NCI-H748 (cell line): ENCODE measurements at regions not wholly inside any gene's neighbourhood (a gene's known extent, or its start where the extent isn't known, plus 50 kb on each side); places are given as distances from the start of the nearest gene placed in this dataset.
A peak's percentile ranks its signal among the peaks of the same experiment; 100 is the strongest.

Source experiments
- DNase-seq: peaks from one replicate; lab custom pipeline; 2025; ENCODE audit not compliant: unreplicated experiment; lab: John Stamatoyannopoulos, UW

DNA sequence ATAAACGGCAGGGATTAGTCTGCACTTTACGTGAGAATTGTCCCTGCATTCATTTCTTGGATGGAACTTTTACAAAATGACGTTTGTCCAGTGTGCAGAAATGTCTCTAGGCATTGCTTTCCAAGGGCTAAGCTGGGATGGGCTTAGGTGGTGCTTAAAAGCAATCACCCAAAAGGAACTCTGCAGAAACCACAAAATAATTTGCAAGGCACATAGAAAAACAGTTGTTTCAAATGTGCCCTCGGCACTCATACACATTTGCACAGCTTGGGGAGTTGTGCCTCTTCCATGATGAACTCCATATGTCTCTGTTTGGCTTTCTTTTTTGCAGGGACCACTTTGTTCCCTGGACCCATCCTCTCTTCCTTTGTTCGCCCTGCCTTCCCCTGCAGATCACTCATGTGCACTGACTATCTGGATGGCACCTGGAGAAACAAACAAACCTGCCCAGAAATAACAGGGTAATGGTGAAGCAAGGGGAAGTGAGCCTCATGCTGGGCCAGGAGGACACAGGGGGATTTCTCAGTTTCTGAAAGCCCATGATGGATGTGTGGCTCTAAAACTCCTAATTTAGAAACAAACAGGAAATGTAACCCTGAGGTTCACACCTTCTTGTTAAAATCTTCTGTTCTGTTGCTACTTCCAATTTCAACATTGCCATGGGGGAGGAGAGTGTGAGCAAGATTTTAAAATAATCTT lies 150.2 kb downstream of the SNX19 start:
- DNase-seq, result no peak

DNA sequence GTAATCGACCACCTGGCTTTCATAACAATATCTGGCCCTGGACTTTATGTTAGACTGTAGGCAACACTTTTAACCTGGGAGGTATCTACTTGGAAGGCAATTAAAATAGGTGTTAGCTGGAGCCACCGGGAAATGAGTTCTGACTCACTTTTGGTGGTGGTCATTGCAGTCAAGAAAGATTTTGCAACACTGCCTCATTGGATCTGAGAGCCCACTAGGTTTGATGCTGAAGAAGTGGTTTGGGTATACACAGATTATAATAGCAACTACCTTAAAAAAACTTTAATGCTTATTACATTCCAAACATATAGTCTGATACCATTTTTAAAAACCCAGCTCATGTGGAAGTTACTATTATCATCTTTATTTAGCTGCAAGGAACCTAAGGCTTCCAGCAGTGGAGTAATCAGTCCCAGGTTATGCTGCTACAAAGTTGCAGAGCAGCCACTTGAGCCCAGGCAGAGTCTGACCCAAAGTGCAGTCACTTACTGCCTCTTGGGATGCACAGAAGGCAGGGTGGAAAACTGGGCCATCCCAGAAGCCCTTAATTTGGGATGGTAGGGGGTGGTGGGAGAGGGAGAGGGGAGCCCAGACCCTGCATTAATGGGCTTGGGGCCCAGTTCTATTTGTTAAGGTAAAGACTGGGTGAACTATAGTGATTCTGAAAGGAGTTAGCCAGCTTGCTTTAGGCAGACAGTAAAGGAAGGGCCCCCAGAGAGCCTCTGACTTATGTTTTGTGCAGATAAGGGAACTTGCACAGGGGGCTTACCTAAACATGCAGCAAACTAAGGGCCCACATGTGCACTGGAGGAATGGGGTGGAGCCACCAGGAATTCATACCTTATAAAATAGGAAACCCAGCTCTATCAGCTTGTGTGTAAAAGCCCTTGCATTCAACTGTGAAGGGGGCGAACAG lies 149.4 kb downstream of the SNX19 start:
- no peak for DNase-seq

DNA sequence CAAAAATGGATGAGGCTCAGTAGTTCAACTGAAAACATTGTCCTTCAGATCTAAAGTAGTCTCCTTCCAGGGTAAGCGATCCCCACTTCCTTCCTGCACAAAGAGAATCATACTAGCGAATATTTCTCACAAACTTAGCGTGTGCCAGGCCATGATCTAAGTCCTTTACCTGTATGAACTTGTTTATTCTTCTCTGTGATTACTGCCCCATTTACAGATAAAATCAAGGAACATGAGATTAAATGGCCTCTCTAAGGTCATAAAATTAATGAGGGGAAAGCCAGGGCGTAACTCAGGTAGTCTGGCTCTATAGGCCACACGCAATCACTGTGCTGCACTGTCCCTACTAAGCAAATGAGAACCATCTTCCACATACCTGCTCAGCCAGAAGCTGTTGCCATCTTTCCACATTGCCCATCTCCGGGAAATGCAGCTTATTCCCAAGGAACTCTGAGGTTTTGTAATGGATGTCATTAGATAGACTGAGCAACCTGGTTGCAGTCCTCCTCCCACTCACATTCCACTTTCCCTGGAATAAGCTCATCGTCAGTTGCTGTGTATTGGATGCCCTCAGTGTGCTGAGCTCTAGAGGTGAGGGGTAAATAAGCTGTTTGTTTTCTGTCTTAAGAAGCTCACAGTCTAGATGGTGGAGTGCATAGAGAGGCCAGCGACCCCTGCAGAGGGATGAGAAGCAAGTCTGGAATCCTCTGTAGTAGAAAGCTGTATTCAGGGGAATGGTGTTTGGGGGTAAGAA lies 146.3 kb downstream of the SNX19 start:
- no peak for DNase-seq

DNA sequence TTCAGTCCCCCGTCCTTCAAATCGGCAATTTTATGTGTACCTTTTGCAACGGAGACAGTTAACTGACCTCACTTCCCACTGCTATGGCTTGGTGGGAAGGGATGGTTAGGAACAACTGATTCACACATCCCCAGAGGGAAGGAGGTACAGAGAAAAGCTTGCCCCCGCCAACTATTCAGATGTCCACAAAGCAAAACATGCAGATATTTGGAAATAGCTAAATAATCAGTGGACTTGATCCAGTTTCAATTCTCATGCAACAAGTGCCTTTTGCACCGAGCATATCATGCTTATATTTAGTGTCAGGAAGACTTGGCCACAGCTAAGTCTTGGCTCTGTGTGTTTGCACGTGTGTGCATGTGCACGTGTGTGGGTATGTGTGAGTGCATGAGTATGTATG lies 144.6 kb downstream of the SNX19 start:
- no peak for DNase-seq

DNA sequence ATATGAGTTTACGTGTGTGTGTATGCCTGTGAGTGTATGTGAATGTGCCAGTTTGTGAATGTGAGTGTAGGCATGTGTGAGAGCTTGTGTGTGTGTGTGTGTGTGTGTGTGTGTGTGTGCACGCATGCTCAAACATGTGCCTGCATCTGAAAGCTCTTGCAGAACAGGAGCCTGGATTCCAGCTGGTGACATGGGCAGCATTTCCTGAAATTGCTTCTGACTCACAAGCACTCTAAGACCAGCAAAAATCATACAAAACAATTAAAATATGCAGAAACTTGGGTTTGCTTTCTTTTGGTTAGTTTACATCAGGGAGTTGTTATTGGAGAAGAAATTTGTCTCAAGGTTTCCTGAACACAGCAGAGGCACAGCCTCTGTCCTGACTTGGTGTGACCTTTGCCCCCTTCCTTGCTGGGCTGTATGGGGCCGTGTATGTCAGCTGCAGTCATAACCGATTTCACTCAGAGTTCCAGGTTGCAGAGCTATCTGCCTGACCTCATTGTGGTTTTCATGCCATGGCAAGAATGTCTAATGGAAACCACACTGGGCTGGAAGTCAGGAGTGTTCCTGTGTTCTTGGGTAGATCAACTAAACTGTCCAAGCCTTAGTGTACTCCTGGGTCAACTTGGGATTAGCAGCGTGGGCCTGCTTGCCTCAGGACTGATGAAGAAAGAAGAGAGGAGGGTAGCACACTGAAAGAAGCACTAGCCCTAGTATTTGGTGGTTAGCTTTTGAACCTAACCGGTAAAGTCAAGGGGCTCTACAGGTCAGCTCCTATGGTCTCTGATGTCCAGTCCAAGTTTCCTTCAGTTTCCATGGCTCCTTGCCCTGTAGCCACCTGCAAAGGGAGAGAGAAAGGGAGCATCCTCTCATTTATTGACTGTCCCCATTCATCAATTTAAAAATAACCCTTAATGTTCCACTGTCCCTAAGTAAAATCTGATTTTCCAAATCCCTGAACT lies 143.7 kb downstream of the SNX19 start:
- no peak for DNase-seq

DNA sequence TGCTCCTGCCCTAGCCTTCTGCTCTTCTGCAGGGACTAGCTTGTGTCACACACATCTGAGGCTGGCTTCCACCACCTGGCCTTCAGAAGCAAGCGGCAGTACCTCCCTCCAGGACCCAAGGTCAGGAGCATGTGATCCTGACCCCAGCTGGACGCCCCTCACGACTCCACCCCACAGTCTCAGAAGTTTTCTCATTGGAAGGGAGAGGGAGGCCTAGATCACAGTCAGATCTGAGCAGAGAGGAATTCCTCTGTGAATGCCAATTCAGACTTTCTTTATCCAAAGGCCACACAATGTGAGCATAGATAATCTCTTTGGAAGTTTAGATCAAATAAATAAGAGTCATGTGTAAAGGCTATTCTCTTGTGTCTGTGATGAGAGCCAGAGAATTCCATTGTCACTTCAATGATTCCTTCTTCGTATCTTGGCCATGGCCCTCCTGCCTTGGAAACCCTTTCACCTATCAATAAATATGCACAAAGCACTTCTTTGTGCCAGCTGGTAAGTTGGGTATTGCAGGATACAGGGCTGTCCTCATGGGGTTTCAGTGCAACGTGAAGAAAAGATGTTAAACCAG lies 142.9 kb downstream of the SNX19 start:
- no peak for DNase-seq

DNA sequence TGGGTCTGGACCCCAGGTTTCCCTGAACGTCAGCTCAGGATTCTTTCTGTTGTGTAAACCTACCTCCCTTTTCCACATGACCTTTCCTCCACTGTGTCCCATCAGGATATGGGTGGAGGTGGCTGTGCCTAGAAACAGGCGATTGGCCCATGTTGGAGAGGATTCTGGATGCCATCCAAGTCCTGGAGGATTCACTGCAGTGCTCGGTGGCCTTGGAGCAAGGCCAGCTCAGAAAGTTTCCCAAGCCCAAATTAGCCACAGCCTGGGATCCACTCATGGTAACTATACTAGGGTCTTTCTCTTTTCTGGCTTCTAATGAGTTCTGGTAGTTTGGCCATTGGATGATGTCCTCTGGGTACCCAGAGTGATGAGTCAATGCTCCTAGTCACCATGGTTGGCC lies 141.6 kb downstream of the SNX19 start:
- DNase-seq, result no peak

DNA sequence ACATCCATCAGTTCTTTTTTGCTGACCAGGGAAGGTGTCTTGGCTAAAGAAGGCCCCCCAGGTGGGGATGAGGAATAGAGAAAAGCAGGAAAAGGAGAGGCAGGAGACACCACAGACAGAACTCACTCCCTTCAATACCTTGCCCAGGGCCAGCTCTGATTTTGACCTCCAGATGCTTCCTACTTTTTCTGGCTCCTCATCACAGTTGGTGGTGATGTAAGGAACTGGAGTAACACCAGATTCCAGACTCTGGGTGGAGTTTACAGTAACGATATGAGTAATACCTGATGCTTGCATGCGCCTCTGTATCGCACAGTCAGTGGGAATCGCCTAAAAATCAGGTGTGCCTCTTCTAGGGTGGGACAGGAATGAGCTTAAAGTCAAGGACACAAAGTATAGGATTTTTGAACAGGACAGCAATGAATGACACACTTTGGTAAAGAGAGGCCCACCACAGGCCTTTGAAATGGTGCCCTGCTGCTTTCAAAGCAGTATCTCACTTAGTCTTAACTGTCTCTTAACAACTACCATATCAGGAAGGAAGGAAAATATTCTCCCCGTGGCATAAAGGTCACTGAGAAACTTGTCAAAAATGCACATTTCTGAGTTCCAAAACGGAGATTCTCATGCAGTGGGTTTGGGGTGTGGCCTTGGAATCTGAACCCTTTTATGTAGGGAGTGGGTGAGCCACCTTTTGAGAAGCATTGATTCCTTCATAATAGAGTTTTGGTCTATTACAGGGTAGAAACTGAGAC lies 140.8 kb downstream of the SNX19 start:
- DNase-seq, result no peak

DNA sequence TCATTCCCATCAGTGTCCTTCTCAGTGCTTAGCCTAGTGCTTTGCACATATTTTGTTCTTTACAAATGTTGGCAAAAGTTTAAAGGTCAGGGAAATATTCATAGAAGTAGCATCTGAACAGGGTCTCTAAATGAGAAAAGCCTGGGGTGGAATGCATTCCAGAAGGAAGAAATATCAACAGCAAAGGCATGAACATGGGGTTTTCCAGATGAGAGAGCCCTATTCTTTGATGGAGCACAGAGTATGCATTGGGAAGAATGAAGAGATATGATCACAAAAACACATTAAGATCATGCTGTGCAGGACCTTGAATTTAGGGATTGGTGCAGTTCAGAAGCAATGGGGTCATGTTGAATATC lies 140.2 kb downstream of the SNX19 start:
- DNase-seq, result no peak

DNA sequence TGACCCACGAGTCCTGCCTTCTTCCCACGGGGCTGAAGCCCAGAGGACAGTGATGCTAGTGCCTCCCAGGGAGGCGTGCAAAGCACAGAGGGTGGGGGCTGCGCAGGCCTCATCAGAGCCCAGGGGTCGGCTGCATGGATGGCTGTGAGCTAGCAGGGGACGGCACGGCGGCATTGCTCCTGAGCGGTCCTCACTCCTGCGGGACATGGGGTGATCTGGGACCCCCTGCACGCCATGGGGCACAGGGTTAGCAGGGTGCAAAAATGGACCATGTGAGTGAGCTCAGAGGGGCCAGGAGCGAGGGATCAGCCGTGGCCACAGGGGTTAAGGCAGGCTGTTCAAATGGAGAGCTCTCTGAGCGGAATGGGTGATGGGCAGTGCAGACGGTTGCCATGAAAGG lies 138.3 kb downstream of the SNX19 start:
- no peak for DNase-seq

DNA sequence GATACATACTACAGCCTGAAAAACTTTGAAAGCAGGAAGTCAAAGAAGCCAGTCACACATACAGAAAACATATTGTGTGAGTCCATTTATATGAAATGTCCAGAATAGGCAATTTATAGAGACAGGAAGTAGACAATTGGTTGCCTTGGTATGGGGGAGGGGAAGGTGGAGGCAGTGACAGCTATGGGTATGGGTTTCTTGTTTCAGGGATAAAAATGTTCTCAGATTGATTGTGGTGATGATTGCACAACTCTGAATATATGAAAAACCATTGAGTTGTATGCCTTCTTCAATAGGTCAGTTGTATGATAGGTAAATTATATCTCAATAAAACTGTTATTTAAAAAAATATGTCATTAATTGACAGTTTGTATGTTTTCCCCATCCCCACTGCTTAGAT lies 137.6 kb downstream of the SNX19 start:
- DNase-seq, result no peak

DNA sequence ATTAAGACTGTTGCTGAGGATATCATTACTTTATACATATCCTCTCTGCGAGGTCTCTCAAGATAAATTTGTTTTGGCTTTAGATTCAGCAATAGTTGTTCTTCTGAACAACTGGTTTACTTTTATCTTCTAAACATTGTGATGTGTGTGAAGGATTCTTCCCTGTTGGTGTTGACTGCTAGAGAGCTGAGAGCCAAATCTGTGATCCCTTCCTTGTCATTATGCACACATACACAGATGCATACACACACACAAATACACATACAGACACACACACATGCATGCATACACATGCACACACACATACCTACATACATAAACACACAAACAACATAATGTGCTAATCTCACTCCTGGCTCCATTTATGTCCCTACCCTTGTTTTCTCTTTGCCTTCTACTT lies 137.0 kb downstream of the SNX19 start:
- no peak for DNase-seq

DNA sequence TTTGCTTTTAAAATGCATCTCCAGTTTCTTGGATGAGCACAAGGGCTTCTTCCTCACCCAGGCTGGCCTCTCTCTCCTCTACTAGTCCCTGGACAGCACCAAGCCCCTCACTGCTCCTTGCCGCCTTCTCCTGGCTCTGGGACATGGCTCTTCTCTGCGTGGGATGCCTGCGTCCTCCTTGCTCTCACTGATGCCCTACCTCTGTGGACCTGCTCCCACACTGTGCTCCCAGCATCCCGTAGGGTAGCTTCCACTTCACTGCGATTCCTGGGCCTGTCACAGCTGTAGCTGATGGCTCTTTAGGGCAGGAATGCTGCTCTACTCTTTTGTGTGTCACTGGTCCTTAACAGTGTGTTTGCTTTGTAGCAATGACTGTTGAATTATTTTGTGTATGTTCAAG lies 136.3 kb downstream of the SNX19 start:
- DNase-seq, result no peak

DNA sequence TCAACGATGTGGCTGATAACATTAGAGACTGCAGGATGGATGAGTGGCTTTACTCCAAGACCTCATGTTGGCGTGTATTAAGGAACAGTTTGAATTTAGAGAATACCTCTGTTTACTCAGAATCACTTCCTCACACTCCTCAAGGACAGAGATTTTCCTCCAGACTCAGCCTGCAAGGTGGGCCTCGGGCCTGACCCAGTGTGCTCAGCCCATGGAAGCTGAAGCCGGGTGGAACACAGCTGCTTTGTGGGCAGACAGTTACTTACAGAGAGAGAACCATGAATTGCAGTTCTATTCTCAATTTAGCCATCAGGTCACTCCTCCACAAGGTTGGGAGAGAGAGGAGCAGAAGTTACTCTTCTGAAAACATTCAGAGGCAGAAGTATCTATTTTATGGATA lies 135.8 kb downstream of the SNX19 start:
- DNase-seq, result no peak

DNA sequence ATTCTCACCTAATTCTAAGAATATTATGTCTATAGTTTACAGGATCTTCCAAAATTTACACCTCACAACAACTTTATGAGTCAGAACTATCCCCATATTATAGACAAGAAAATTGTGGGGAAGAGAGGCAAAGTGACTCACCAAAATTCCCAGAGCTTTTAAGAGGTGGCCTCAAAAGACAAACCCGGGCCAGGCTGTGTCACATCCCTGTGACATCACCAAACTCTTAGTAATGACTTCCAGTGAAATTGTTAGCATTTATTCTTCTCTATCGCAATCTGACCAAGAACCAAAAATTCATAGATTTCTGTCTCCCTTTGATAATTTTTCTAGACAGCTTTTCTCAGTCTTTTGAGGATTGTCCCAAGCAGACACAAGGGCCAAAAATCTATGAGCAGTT lies 134.3 kb downstream of the SNX19 start:
- DNase-seq, result no peak

DNA sequence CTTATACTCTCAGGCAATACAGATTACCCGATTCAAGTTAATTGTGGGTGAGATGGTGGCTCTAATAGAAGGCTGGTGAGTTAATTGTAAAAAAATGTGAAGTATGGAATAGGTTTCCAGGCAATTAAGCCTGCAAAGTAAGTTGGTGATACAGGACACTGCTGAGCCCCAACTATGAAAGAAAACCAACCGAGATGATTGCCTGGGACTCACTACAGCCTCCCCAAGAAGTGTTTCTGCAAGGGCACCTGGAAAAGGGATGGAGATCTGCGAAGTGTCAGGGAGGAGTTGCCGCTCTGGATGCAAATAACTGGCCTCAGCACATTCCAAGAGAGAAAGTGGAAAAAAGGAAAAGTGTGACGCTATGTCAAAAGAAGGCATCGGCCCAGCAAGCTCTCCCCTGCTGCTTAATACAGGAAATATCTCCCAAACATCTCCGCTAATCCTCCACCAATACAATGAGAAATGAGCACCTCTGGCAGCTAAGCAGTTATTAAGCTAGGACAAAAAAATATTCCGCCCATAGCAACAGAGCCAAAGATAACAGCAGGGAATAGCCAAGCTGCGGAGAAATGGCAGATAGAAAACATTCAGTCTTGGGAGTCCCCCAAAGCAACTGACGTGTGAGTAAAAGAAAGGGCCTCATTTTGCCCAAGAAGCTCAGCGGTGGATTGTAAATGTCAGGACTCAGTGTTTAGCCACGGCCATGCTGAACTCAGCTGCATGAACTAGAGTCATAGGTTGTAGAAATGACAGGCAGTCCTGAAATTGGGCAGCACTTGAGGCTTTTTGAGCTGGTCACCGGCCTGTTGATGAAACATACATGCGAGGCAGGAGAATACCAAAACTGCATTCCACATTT lies 133.7 kb downstream of the SNX19 start:
- DNase-seq, result no peak

DNA sequence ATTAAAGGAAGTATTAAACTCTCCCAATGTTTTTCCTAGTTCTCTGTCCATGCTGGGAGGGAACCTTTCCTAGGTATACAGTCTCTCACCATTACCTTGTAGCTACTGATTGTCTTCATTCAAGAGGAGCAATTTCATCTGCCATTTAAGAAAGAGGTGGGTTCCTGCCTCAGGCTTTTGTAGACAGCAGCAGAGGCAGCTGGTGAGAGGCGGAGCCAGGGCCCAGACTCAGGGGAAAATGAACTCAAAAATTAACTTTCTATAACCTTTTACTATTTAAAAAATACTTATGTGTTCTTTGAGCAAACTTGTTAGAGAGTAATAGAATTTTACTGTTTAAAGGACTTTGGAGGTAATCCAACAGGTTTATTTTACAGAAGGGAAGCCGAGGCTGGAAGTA lies 133.0 kb downstream of the SNX19 start:
- DNase-seq, result no peak

DNA sequence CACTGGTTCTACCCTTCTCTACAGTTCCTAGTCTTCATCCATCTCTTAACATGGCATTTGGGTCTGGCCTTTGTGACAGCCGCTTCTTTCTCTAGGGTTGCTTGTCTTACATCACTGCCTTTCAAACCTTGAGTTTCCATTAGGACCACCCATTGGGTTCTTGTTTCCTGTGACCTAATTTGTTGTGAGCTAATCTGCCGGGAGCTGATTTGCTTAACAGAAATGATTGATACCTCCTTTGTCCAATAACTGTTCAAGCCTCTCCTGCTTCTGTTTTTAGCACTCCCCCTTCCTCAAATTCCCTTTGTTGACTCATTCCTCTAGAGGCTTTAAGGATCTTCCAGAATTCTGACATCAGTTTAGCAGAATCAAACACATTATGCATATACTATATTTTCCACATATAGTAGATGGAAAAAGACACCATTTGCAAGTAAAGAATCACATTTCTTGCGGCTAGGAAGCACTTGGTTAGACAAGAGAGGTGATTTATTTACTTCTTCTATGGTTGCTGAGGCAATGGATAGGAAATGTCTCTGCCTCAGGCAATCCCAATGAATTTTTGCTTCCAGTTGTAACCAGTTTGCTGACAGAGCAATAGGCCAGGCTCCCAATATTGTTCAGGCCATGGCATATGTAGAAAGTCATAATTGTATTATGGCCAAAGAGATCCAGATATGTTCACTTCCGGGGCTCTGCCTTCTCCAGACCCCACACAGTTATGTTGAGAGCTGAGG lies 130.7 kb downstream of the SNX19 start:
- peak; percentile 1 for DNase-seq
